ENCODE measurements at regions not wholly inside any gene's neighbourhood (a gene's known extent, or its start where the extent isn't known, plus 50 kb on each side); places are given as distances from the start of the nearest gene placed in this dataset.
"Not testable (repeated sequence)": the region's sequence is repeated elsewhere in the genome, so short reads cannot be mapped to it uniquely, and the experiment has no call there.

- TF ChIP-seq, protein P1, sequence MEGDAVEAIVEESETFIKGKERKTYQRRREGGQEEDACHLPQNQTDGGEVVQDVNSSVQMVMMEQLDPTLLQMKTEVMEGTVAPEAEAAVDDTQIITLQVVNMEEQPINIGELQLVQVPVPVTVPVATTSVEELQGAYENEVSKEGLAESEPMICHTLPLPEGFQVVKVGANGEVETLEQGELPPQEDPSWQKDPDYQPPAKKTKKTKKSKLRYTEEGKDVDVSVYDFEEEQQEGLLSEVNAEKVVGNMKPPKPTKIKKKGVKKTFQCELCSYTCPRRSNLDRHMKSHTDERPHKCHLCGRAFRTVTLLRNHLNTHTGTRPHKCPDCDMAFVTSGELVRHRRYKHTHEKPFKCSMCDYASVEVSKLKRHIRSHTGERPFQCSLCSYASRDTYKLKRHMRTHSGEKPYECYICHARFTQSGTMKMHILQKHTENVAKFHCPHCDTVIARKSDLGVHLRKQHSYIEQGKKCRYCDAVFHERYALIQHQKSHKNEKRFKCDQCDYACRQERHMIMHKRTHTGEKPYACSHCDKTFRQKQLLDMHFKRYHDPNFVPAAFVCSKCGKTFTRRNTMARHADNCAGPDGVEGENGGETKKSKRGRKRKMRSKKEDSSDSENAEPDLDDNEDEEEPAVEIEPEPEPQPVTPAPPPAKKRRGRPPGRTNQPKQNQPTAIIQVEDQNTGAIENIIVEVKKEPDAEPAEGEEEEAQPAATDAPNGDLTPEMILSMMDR (IDR thresholded peaks at IDR 0.05; ENCODE audit: low read depth, low read length) = no peak
- Histone ChIP-seq H3K27me3 (no peaks in the 10 kb centered on the region), H3K9me3 (no peaks in the 10 kb centered on the region), H3K4me1 (no peaks in the 10 kb centered on the region), H3K4me3 (ENCODE audit: low read depth, low read length) (no peak overlapping the region), H3K36me3 (no peaks in the 10 kb centered on the region)
- no peak for DNase-seq
Observed at GRCh38 chr5:17860660-17861315, 226.5 kb downstream of the TAF11L14 start.

GRCh38 chr5:17864903-17865302, 230.6 kb downstream of the TAF11L14 start:
- DNase-seq; H3K4me3 ChIP-seq (ENCODE audit: low read depth, low read length); H3K36me3 ChIP-seq; H3K27me3 ChIP-seq; H3K4me1 ChIP-seq; H3K9me3 ChIP-seq: not testable (repeated sequence)

GRCh38 chr5:17865966-17866365, 231.7 kb downstream of the TAF11L14 start:
- DNase-seq; H3K4me1 ChIP-seq; H3K27me3 ChIP-seq; H3K9me3 ChIP-seq; H3K36me3 ChIP-seq; H3K4me3 ChIP-seq (ENCODE audit: low read depth, low read length): not testable (repeated sequence)

- Histone ChIP-seq H3K4me3 (ENCODE audit: low read depth, low read length) (no peak overlapping the region), H3K9me3 (no peaks in the 10 kb centered on the region), H3K4me1 (no peaks in the 10 kb centered on the region), H3K27me3 (peaks cover 3% of the 10 kb centered on the region; the same call in 1 of the 2 replicates), H3K36me3 (no peaks in the 10 kb centered on the region)
- no peak for DNase-seq
- TF ChIP-seq, protein P1 (IDR thresholded peaks at IDR 0.05; ENCODE audit: low read depth, low read length) = no peak
Observed at GRCh38 chr5:17872204-17872603, 237.9 kb downstream of the TAF11L14 start.

- no peak for DNase-seq
- no peaks in the 10 kb centered on the region for H3K36me3 ChIP-seq
- TF ChIP-seq, protein P1 (IDR thresholded peaks at IDR 0.05; ENCODE audit: low read depth, low read length) = no peak
- H3K9me3 ChIP-seq = no peaks in the 10 kb centered on the region
- H3K4me3 ChIP-seq (ENCODE audit: low read depth, low read length) = no peak overlapping the region
- no peaks in the 10 kb centered on the region for H3K4me1 ChIP-seq
- no peaks in the 10 kb centered on the region for H3K27me3 ChIP-seq
Observed at GRCh38 chr5:17878541-17878940, 244.3 kb downstream of the TAF11L14 start.

GRCh38 chr5:17879276-17879675, 245.0 kb downstream of the TAF11L14 start:
- Histone ChIP-seq H3K36me3 (no peaks in the 10 kb centered on the region), H3K4me1 (no peaks in the 10 kb centered on the region), H3K9me3 (no peaks in the 10 kb centered on the region), H3K4me3 (ENCODE audit: low read depth, low read length) (no peak overlapping the region), H3K27me3 (no peaks in the 10 kb centered on the region)
- DNase-seq = no peak
- TF ChIP-seq, protein P1 (IDR thresholded peaks at IDR 0.05; ENCODE audit: low read depth, low read length) = no peak

GRCh38 chr5:17880869-17881268, 246.6 kb downstream of the TAF11L14 start:
- Histone ChIP-seq H3K36me3 (no peaks in the 10 kb centered on the region), H3K4me1 (no peaks in the 10 kb centered on the region)

More at GRCh38 chr5:17880869-17881268, 246.6 kb downstream of the TAF11L14 start:
- DNase-seq = no peak
- Histone ChIP-seq H3K27me3 (no peaks in the 10 kb centered on the region), H3K4me3 (ENCODE audit: low read depth, low read length) (no peak overlapping the region), H3K9me3 (no peaks in the 10 kb centered on the region)
- TF ChIP-seq, protein P1 (IDR thresholded peaks at IDR 0.05; ENCODE audit: low read depth, low read length) = no peak
